ENCODE measurements at regions not wholly inside any gene's neighbourhood (a gene's known extent, or its start where the extent isn't known, plus 50 kb on each side); places are given as distances from the start of the nearest gene placed in this dataset.

GRCh38 chr2:35281702-35282101, 1073.9 kb upstream of the CRIM1 start:
- no peak for FAIRE-seq
- ChIA-PET CTCF (ENCODE audit: partially characterized antibody) (no interaction called here), POLR2A (ENCODE audit: partially characterized antibody) (no interaction called here)
- no peak overlapping the region for H2BK15ac ChIP-seq (ENCODE audit: low read length)
- no peak overlapping the region for H3K4me3 ChIP-seq (ENCODE audit: extremely low read depth in 1 of 4, insufficient read depth in 2 of 4, low read depth in 3 of 4, low read length in 4 of 4)
- no peaks in the 10 kb centered on the region for H3K36me3 ChIP-seq (ENCODE audit: control insufficient read depth in 2 of 4, insufficient read depth in 4 of 4, low read length in 3 of 4)
- H3K4me1 ChIP-seq (replicated peaks in 1 of 4; ENCODE audit: control insufficient read depth in 3 of 4, insufficient read depth in 4 of 4, low read length in 3 of 4), result no peaks in the 10 kb centered on the region
- no peak overlapping the region for H3K14ac ChIP-seq (ENCODE audit: insufficient read length)
- no peak for DNase-seq (ENCODE audit: low read depth in 1 of 2, low spot score in 2 of 2)
- no peak overlapping the region for H2BK20ac ChIP-seq (ENCODE audit: low read length)
- H4K91ac ChIP-seq (replicated peaks; ENCODE audit: insufficient read length, low read length), result no peak overlapping the region
- no peak overlapping the region for H3K4ac ChIP-seq (replicated peaks; ENCODE audit: insufficient read length, low read depth, low read length)
- H3K56ac ChIP-seq (replicated peaks; ENCODE audit: insufficient read length, low read depth, low read length), result no peak overlapping the region
- no peak overlapping the region for H3K4me2 ChIP-seq (ENCODE audit: insufficient read depth in 1 of 2, low read depth in 2 of 2, low read length in 2 of 2)
- no peak overlapping the region for H2AK5ac ChIP-seq (ENCODE audit: low read depth, low read length)
- no peaks in the 10 kb centered on the region for H3K9me3 ChIP-seq (ENCODE audit: insufficient read depth in 2 of 2, low read depth in 1 of 2, low read length in 1 of 2)
- WGBS, 2 experiments (ENCODE audit: extremely low coverage in 1 of 2, insufficient coverage in 1 of 2, insufficient read length in 1 of 2, insufficient replicate concordance in 2 of 2, low coverage in 1 of 2, low lambda C conversion rate in 2 of 2, missing lambda C conversion rate in 1 of 2), result 97% methylated on average over 3 of the region's 3 CpGs; no CpG with 5 or more reads in 1 of the 2 experiments
- H4K8ac ChIP-seq (ENCODE audit: extremely low read depth, insufficient read depth, low read length), result no peak overlapping the region
- no peak overlapping the region for H2BK120ac ChIP-seq (replicated peaks; ENCODE audit: low read depth, low read length)
- no peak overlapping the region for H3K23ac ChIP-seq (ENCODE audit: insufficient read length)
- no peak overlapping the region for H2BK5ac ChIP-seq (ENCODE audit: low read depth, low read length)
- H3K27me3 ChIP-seq (replicated peaks in 1 of 4; ENCODE audit: control insufficient read depth in 3 of 4, extremely low read depth in 1 of 4, insufficient read depth in 3 of 4, low read length in 3 of 4), result no peaks in the 10 kb centered on the region
- H2BK12ac ChIP-seq (ENCODE audit: low read depth, low read length), result no peak overlapping the region
- no peak overlapping the region for H3K9ac ChIP-seq (replicated peaks in 1 of 4; ENCODE audit: extremely low read depth in 1 of 4, low read depth in 3 of 4, low read length in 3 of 4)
- H3K79me2 ChIP-seq (ENCODE audit: control insufficient read depth in 1 of 2, insufficient read depth in 2 of 2, low read length in 2 of 2), result no peaks in the 10 kb centered on the region
- H2AFZ ChIP-seq (ENCODE audit: low read length), result no peak overlapping the region
- H4K5ac ChIP-seq (ENCODE audit: insufficient read length, low read depth, low read length), result no peak overlapping the region
- no peaks in the 10 kb centered on the region for H3K23me2 ChIP-seq (ENCODE audit: low read depth, low read length)
- TF ChIP-seq EP300 (IDR thresholded peaks at IDR 0.05; ENCODE audit: borderline replicate concordance in 1 of 2, low read depth in 2 of 2, low read length in 2 of 2) (no peak), TBP (IDR thresholded peaks at IDR 0.05; ENCODE audit: low read depth, low read length) (no peak), CBX8 (IDR thresholded peaks at IDR 0.05; ENCODE audit: borderline replicate concordance, low read depth, low read length) (no peak), ZNF274 (IDR thresholded peaks at IDR 0.05; ENCODE audit: borderline replicate concordance, extremely low read depth, low read length) (no peak)
- no peak overlapping the region for H3K27ac ChIP-seq (ENCODE audit: low read depth, low read length)
- no peak overlapping the region for H3K18ac ChIP-seq (ENCODE audit: extremely low read depth, low read length)
- no peaks in the 10 kb centered on the region for H3K79me1 ChIP-seq (ENCODE audit: low read depth, low read length)
- no peaks in the 10 kb centered on the region for H4K20me1 ChIP-seq (replicated peaks in 1 of 2; ENCODE audit: control insufficient read depth in 1 of 2, insufficient read depth in 2 of 2, low read length in 2 of 2)

Measured in H1 (cell line).